PC-9 (cell line): ENCODE measurements at regions not wholly inside any gene's neighbourhood (a gene's known extent, or its start where the extent isn't known, plus 50 kb on each side); places are given as distances from the start of the nearest gene placed in this dataset.

Source experiments
- EZH2 ChIP-seq: fragments of 200-600 bp; sonication (generic); IDR thresholded peaks from 2 replicates; pipeline ENCODE4 v1.8.0; 2017; ENCODE audit warnings: antibody characterized with exemption, low read depth
- TF ChIP-seq, protein P1 (sequence below): fragments of 200-600 bp; sonication (generic); conservative IDR thresholded peaks from 2 replicates; pipeline ENCODE4 v1.6.1; 2017; ENCODE audit warnings: mixed run types, antibody characterized with exemption, mild to moderate bottlenecking, moderate library complexity

GRCh38 chr21:16367079-16367478 lies 637.3 kb downstream of the USP25 start:
- TF ChIP-seq, protein P1, sequence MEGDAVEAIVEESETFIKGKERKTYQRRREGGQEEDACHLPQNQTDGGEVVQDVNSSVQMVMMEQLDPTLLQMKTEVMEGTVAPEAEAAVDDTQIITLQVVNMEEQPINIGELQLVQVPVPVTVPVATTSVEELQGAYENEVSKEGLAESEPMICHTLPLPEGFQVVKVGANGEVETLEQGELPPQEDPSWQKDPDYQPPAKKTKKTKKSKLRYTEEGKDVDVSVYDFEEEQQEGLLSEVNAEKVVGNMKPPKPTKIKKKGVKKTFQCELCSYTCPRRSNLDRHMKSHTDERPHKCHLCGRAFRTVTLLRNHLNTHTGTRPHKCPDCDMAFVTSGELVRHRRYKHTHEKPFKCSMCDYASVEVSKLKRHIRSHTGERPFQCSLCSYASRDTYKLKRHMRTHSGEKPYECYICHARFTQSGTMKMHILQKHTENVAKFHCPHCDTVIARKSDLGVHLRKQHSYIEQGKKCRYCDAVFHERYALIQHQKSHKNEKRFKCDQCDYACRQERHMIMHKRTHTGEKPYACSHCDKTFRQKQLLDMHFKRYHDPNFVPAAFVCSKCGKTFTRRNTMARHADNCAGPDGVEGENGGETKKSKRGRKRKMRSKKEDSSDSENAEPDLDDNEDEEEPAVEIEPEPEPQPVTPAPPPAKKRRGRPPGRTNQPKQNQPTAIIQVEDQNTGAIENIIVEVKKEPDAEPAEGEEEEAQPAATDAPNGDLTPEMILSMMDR: no peak
- no peak for TF ChIP-seq EZH2
